Aorta (tissue), 5 donors: ENCODE measurements at regions not wholly inside any gene's neighbourhood (a gene's known extent, or its start where the extent isn't known, plus 50 kb on each side); places are given as distances from the start of the nearest gene placed in this dataset.

ENCODE experiments used
- ATAC-seq: fragments of 200-7000 bp; cut with Tn5 transposase; one replicate; pipeline ENCODE4 v1.9.1; 2022; ENCODE audit warnings: moderate library complexity; ENCODE audit not compliant: low FRiP score
- DNase-seq, 2 donors: peaks; one replicate each; pipeline ENCODE4 v3.0.0-alpha.2; 2020
- H3K27ac ChIP-seq, 2 donors: one replicate each; pipeline ENCODE4 v1.5.1; 2013; ENCODE audit warnings: low read length in 2 of 2, mild to moderate bottlenecking in 2 of 2, moderate library complexity in 2 of 2, control low read depth in 1 of 2, inconsistent platforms in 1 of 2, low read depth in 1 of 2
- H3K27me3 ChIP-seq, 2 donors: one replicate each; pipeline ENCODE4 v1.6.1; 2013; ENCODE audit warnings: control low read depth in 1 of 2, low read length in 1 of 2, mild to moderate bottlenecking in 1 of 2, moderate library complexity in 1 of 2; ENCODE audit not compliant: insufficient read depth in 2 of 2, control insufficient read depth in 1 of 2
- H3K36me3 ChIP-seq, 2 donors: one replicate each; pipeline ENCODE4 v1.6.1; 2013; ENCODE audit warnings: control low read depth in 1 of 2, low read length in 1 of 2, mild to moderate bottlenecking in 1 of 2; ENCODE audit not compliant: insufficient read depth in 2 of 2, control insufficient read depth in 1 of 2
- H3K4me1 ChIP-seq, 2 donors: one replicate each; pipeline ENCODE4 v1.6.1; 2013; ENCODE audit warnings: low read length in 2 of 2, control low read depth in 1 of 2, mild to moderate bottlenecking in 1 of 2, moderate library complexity in 1 of 2; ENCODE audit not compliant: insufficient read depth in 2 of 2, control insufficient read depth in 1 of 2
- H3K4me3 ChIP-seq, 2 donors: one replicate each; pipeline ENCODE4 v1.5.1; 2013; ENCODE audit warnings: low read length in 2 of 2, control low read depth in 1 of 2, mild to moderate bottlenecking in 1 of 2
- H3K9me3 ChIP-seq: one replicate; pipeline ENCODE4 v1.6.1; 2013; ENCODE audit warnings: mild to moderate bottlenecking, low read length; ENCODE audit not compliant: control insufficient read depth
- WGBS, 2 donors: extraction: QIAGEN DNeasy Blood & Tissue Kit; methylation state at CpG; one replicate each; pipeline ENCODE4 v1.1.7; 2013; 5-methylcytosine and 5-hydroxymethylcytosine counted together
- intact Hi-C, 2 donors: fragments of 100-400 bp; cut with DNase I; formaldehyde crosslinking; loops; one replicate each; pipeline versions ENCODE4 v1.14.2 to v1.15.0; 2022
- donor health status: healthy with polysubstance abuse.
- donor health status: Bipolar disorder and iron deficiency.
- donor health status: DM: no; HTN: no; CAD: no.
- donor health status: DM: no; HTN: no; CAD: no.
- donor health status: DM: yes; HTN: yes; CAD: no.

DNA sequence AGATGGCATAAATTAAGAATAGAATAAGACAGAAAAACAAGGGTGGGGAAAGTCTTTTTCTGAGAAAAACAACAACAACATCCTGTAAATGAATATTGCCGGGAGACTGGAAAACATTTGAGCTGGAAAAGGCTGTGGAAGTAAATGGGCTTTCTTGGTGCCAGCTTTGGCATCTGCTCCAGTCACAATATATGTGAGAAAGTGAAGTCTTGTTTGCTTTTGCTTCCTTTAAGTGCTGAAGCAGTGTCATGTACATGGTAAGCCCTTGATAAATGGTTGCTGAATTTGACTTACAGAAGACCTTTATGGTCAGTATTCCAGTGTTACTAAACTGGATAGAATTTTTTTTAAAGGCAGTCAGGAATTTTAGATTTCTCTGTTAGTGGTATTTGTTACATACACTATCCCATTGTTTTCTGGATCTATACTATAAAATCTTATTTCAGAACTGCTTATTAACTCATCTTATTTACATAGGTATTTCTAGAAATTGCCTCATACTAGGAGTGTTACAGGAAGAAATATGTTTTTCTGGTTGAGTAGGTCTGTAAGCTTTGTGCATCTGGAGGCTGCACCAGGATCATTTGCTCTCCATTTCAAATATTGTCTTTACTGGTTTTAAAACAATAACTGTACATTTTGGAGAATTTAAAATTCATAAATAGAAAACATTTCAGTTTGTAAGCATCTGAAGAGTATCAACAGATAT lies 201.7 kb upstream of the FOXP2 start:
- Histone ChIP-seq H3K4me3 (peak overlapping the region in 1 of 2 donors; percentile 26), H3K27me3 (no peaks in the 10 kb centered on the region), H3K9me3 (no peaks in the 10 kb centered on the region), H3K4me1 (peaks cover 0 to 2% of the 10 kb centered on the region in 2 donors), H3K27ac (no peak overlapping the region), H3K36me3 (no peaks in the 10 kb centered on the region)
- intact Hi-C loops = loop anchor here in 1 of 2 donors (10.0 kb wide), 1 partner anchor 128 kb away; no protein-coding TSS in a partner anchor
- 6 to 18% methylated on average over 1 of the region's 1 CpG for WGBS, 2 donors
- DNase-seq (no peak), ATAC-seq (no peak)

GRCh38 chr7:114209968-114210367 lies 204.6 kb upstream of the FOXP2 start:
- intact Hi-C loops = loop anchor here in 1 of 2 donors (10.0 kb wide), 1 partner anchor 125 kb away; no protein-coding TSS in a partner anchor
- ATAC-seq = no peak
- no peak for DNase-seq
- Histone ChIP-seq H3K27ac (no peak overlapping the region), H3K4me1 (peaks cover 0 to 2% of the 10 kb centered on the region in 2 donors), H3K36me3 (no peaks in the 10 kb centered on the region), H3K9me3 (no peaks in the 10 kb centered on the region), H3K4me3 (no peak overlapping the region), H3K27me3 (no peaks in the 10 kb centered on the region)
- WGBS, 2 donors = 90 to 93% methylated on average over 1 of the region's 1 CpG

DNA sequence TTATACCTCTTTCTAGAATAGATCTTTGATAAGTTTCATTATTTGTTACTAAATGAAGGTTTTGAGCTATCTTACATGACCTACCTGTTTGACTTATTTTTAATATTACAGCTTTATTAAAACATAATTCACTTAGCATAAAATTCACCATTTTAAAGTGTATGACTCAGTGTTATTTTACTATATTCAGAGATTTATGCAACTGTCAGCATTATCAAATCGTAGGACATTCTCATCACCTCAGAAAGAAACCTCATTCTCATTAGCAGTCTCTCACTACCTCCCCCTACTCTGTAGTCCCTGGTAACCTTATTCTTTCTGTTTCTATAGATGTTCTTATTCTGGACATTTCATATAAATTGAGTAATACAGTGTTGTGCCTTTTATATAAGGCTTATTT lies 207.9 kb upstream of the FOXP2 start:
- DNase-seq = no peak
- no peaks in the 10 kb centered on the region for H3K9me3 ChIP-seq
- WGBS, 2 donors = 79 to 81% methylated on average over 1 of the region's 1 CpG
- H3K27me3 ChIP-seq = no peaks in the 10 kb centered on the region
- H3K27ac ChIP-seq = no peak overlapping the region
- intact Hi-C loops = no loop called here
- H3K4me1 ChIP-seq = no peaks in the 10 kb centered on the region
- H3K4me3 ChIP-seq = no peak overlapping the region
- no peaks in the 10 kb centered on the region for H3K36me3 ChIP-seq
- no peak for ATAC-seq

DNA sequence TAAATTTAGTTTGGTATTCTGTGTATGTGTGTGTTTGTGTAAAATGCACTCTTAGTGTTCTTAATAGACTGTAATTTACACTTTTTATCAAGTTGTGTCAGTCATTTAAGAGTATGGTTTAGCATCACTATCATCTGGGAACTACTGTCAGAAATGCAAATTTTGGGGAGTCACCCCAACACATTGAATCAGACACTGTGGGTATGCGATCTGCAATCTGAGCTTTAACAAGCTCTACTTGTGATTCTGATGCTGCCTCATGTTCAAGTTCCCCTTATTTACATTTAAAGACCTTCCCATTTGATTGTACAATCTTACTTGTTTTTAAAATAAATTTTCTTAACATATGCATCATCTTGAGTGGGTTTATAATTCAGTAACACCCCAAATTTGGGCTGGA lies 218.1 kb upstream of the FOXP2 start:
- intact Hi-C loops = no loop called here
- 99 to 100% methylated on average over 1 of the region's 1 CpG for WGBS, 2 donors
- H3K36me3 ChIP-seq = no peaks in the 10 kb centered on the region
- H3K4me1 ChIP-seq = no peaks in the 10 kb centered on the region
- H3K27me3 ChIP-seq = no peaks in the 10 kb centered on the region
- ATAC-seq (no peak), DNase-seq (no peak)
- no peaks in the 10 kb centered on the region for H3K9me3 ChIP-seq
- H3K27ac ChIP-seq = no peak overlapping the region
- no peak overlapping the region for H3K4me3 ChIP-seq

GRCh38 chr7:114190387-114190786 lies 224.2 kb upstream of the FOXP2 start:
- Histone ChIP-seq H3K4me1 (no peaks in the 10 kb centered on the region), H3K4me3 (no peak overlapping the region), H3K36me3 (no peaks in the 10 kb centered on the region), H3K9me3 (no peaks in the 10 kb centered on the region), H3K27ac (no peak overlapping the region), H3K27me3 (no peaks in the 10 kb centered on the region)
- DNase-seq = no peak
- ATAC-seq = no peak
- WGBS, 2 donors = 85 to 88% methylated on average over 2 of the region's 2 CpGs
- intact Hi-C loops = no loop called here

- Histone ChIP-seq H3K36me3 (no peaks in the 10 kb centered on the region), H3K27me3 (no peaks in the 10 kb centered on the region), H3K9me3 (no peaks in the 10 kb centered on the region), H3K4me3 (no peak overlapping the region), H3K27ac (no peak overlapping the region), H3K4me1 (no peaks in the 10 kb centered on the region)
- 70 to 72% methylated on average over 3 of the region's 3 CpGs for WGBS, 2 donors
- intact Hi-C loops = no loop called here
- ATAC-seq (no peak), DNase-seq (no peak)
Observed at GRCh38 chr7:114183311-114184088, 231.1 kb upstream of the FOXP2 start.

GRCh38 chr7:114182837-114183236 lies 231.8 kb upstream of the FOXP2 start:
- Histone ChIP-seq H3K27ac (no peak overlapping the region), H3K4me1 (no peaks in the 10 kb centered on the region), H3K27me3 (no peaks in the 10 kb centered on the region), H3K36me3 (no peaks in the 10 kb centered on the region), H3K9me3 (no peaks in the 10 kb centered on the region), H3K4me3 (no peak overlapping the region)
- ATAC-seq (no peak), DNase-seq (no peak)
- intact Hi-C loops = no loop called here
- WGBS, 2 donors = 69 to 74% methylated on average over 1 of the region's 1 CpG

DNA sequence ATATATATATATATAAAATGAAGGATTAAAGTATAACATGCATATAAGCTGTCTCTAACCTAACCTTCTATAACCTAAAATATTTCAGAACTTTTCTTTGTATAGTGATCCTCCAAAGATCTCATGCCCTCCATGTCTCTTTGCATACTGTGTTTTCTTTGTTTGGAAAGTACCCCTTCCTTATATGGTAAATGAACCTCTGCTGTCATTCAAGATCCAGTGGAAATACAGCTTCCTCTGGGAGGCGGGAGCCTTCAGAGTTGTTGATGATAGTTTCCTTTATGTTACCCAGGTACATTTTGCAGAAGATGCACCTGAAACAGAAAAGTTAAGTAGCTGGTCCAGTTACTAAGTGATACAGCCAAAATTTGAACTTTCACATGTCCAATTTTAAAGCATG lies 233.3 kb upstream of the FOXP2 start:
- no peak for DNase-seq
- intact Hi-C loops = no loop called here
- Histone ChIP-seq H3K4me1 (no peaks in the 10 kb centered on the region), H3K36me3 (no peaks in the 10 kb centered on the region), H3K27ac (no peak overlapping the region), H3K9me3 (no peaks in the 10 kb centered on the region), H3K27me3 (no peaks in the 10 kb centered on the region), H3K4me3 (no peak overlapping the region)
- ATAC-seq = no peak
- WGBS, 2 donors = 93 to 98% methylated on average over 1 of the region's 1 CpG
